Limb (tissue), 2 donors: ENCODE measurements at regions not wholly inside any gene's neighbourhood (a gene's known extent, or its start where the extent isn't known, plus 50 kb on each side); places are given as distances from the start of the nearest gene placed in this dataset.

Source experiments
- DNase-seq, 2 donors: peaks; one replicate each; pipeline ENCODE4 v3.0.0-alpha.2; 2016; ENCODE audit errors: extremely low spot score in 2 of 2

- DNase-seq, result no peak
Measured at GRCh38 chr3:139095803-139096466, 51.2 kb upstream of the PRR23C start.

GRCh38 chr3:139096670-139097069, 52.0 kb upstream of the PRR23C start:
- DNase-seq, result no peak

GRCh38 chr3:139098391-139098790, 53.7 kb upstream of the PRR23C start:
- no peak for DNase-seq

GRCh38 chr3:139099968-139100817, 55.5 kb upstream of the PRR23C start:
- peak in 1 of 2 donors; percentile 14 for DNase-seq

GRCh38 chr3:139100821-139101220, 56.1 kb upstream of the PRR23C start:
- DNase-seq, result peak in 1 of 2 donors; percentile 11

GRCh38 chr3:139101396-139101795, 56.7 kb upstream of the PRR23C start:
- no peak for DNase-seq

GRCh38 chr3:139103484-139103883, 58.8 kb upstream of the PRR23C start:
- no peak for DNase-seq

GRCh38 chr3:139104062-139104461, 59.4 kb upstream of the PRR23C start:
- DNase-seq, result peak in 1 of 2 donors; percentile 4

- DNase-seq, result peak in 1 of 2 donors; percentile 14
Measured at GRCh38 chr3:139105154-139105702, 60.5 kb upstream of the PRR23C start.

GRCh38 chr3:139106013-139106932, 61.6 kb upstream of the PRR23C start:
- peak in 1 of 2 donors; percentile 12 for DNase-seq

- DNase-seq, result peak in 1 of 2 donors; percentile 14
Measured at GRCh38 chr3:139107424-139108252, 62.9 kb upstream of the PRR23C start.

GRCh38 chr3:139108253-139108969, 63.7 kb upstream of the PRR23C start:
- DNase-seq, result peak in 1 of 2 donors; percentile 7

GRCh38 chr3:139109271-139109670, 64.6 kb upstream of the PRR23C start:
- peak in 1 of 2 donors; percentile 9 for DNase-seq

- peak in 1 of 2 donors; percentile 35 for DNase-seq
Measured at GRCh38 chr3:139110072-139110830, 65.6 kb upstream of the PRR23C start.

- DNase-seq, result peak in 1 of 2 donors; percentile 9
Measured at GRCh38 chr3:139110929-139111328, 66.2 kb upstream of the PRR23C start.

GRCh38 chr3:139111392-139112229, 66.9 kb upstream of the PRR23C start:
- DNase-seq, result peak; percentile 45 to 80

- no peak for DNase-seq
Measured at GRCh38 chr3:139112230-139112558, 67.5 kb upstream of the PRR23C start.
